ENCODE measurements at regions not wholly inside any gene's neighbourhood (a gene's known extent, or its start where the extent isn't known, plus 50 kb on each side); places are given as distances from the start of the nearest gene placed in this dataset.

DNA sequence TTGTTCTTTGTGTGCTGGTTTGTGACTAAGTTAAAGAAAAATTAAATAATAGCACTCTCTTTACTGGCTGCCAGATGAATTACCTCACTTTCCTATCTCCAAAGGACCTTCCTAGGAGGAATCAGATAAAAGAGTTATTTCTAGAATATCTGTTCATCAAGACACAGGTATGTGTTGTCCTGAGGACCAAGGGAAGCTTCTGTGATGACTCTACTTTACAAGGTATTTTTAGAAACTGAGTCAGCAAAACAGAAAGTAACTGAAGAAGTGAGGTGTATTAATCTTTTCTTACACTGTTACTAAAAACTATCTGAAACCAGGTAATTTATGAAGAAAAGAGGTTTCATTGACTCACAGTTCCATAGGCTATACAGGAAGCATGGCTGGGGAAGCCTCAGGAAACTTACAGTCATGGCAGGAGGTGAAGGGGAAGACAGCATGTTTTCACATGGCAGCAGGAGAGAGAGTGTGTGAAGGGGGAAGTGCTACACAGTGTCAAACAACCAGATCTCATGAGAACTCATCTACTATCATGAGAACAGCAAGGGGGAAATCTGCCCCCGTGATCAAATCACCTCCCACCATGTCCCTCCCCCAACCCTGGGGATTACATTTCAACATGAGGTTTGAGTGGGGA, 189.2 kb upstream of the DMAC1 start:
- no peak for TF ChIP-seq FOXP2 (optimal IDR thresholded peaks at IDR 0.05; ENCODE audit: control extremely low read depth, extremely low read length, insufficient read depth)
- TF ChIP-seq POLR2AphosphoS5 (IDR thresholded peaks at IDR 0.05; ENCODE audit: borderline replicate concordance, low read depth, low read length): no peak
